GM12864 (cell line): ENCODE measurements at regions not wholly inside any gene's neighbourhood (a gene's known extent, or its start where the extent isn't known, plus 50 kb on each side); places are given as distances from the start of the nearest gene placed in this dataset.

Experiments
- DNase-seq: peaks from one replicate; pipeline ENCODE4 v3.0.0-alpha.2; 2011; ENCODE audit warnings: low read depth
- H3K4me3 ChIP-seq: 2 replicates; pipeline ENCODE4 v1.5.1; 2011; ENCODE audit warnings: mild to moderate bottlenecking, low read depth, low read length, control low read depth
- CTCF ChIP-seq: IDR thresholded peaks from 2 replicates; pipeline ENCODE4 v1.5.1; 2011; ENCODE audit warnings: low read depth, mild to moderate bottlenecking, moderate library complexity, low read length, control low read depth, inconsistent platforms; ENCODE audit errors: missing control alignments

GRCh38 chr3:26560081-26560480 lies 62.5 kb upstream of the LRRC3B start:
- DNase-seq: no peak
- no peak for TF ChIP-seq CTCF
- no peak overlapping the region for H3K4me3 ChIP-seq

- TF ChIP-seq CTCF: no peak
- no peak for DNase-seq
- H3K4me3 ChIP-seq: no peak overlapping the region
Measured at GRCh38 chr3:26562021-26562768, 60.4 kb upstream of the LRRC3B start.
